DOHH2 (cell line): ENCODE measurements at regions not wholly inside any gene's neighbourhood (a gene's known extent, or its start where the extent isn't known, plus 50 kb on each side); places are given as distances from the start of the nearest gene placed in this dataset.
A peak's percentile ranks its signal among the peaks of the same experiment; 100 is the strongest.

Experiments used
- H3F3A ChIP-seq: fragments of 200-600 bp; sonication (generic), shearing (Covaris generic); 2 replicates; pipeline ENCODE4 v1.6.0; 2016; ENCODE audit warnings: antibody characterized with exemption, mild to moderate bottlenecking; ENCODE audit not compliant: control insufficient read depth, insufficient read depth
- H3K27ac ChIP-seq: fragments of 200-600 bp; sonication (generic); 2 replicates; pipeline ENCODE4 v1.5.1; 2014; ENCODE audit warnings: low read depth, mild to moderate bottlenecking, low read length, moderate library complexity
- H3K27me3 ChIP-seq: fragments of 200-600 bp; sonication (generic); 2 replicates; pipeline ENCODE4 v1.6.1; 2014; ENCODE audit warnings: mild to moderate bottlenecking, low read length, mixed read lengths; ENCODE audit not compliant: control insufficient read depth
- H3K36me3 ChIP-seq: fragments of 200-600 bp; sonication (generic); 2 replicates; pipeline ENCODE4 v1.6.1; 2014; ENCODE audit warnings: mild to moderate bottlenecking, low read length, moderate library complexity, mixed read lengths; ENCODE audit not compliant: control insufficient read depth
- H3K4me1 ChIP-seq: fragments of 200-600 bp; sonication (generic); 2 replicates; pipeline ENCODE4 v1.6.1; 2014; ENCODE audit warnings: mild to moderate bottlenecking, low read length, mixed read lengths; ENCODE audit not compliant: control insufficient read depth
- H3K4me2 ChIP-seq: fragments of 200-600 bp; sonication (generic); 2 replicates; pipeline ENCODE4 v1.6.0; 2014; ENCODE audit warnings: mild to moderate bottlenecking, low read length, moderate library complexity
- H3K4me3 ChIP-seq: fragments of 200-600 bp; sonication (generic); 2 replicates; pipeline ENCODE4 v1.5.1; 2014; ENCODE audit warnings: mild to moderate bottlenecking, low read length, mixed read lengths
- H3K79me2 ChIP-seq: fragments of 200-600 bp; sonication (generic); 2 replicates; pipeline ENCODE4 v1.6.1; 2014; ENCODE audit warnings: mild to moderate bottlenecking, low read length, mixed read lengths; ENCODE audit not compliant: control insufficient read depth
- H3K9me2 ChIP-seq: fragments of 200-600 bp; sonication (generic); replicated peaks from 2 replicates; pipeline ENCODE4 v1.6.1; 2014; ENCODE audit warnings: mild to moderate bottlenecking, low read length, mixed read lengths; ENCODE audit not compliant: control insufficient read depth
- H3K9me3 ChIP-seq: fragments of 200-600 bp; sonication (generic); 2 replicates; pipeline ENCODE4 v1.6.1; 2014; ENCODE audit warnings: antibody characterized with exemption, low read length, mixed read lengths; ENCODE audit not compliant: control insufficient read depth, insufficient read depth
- H4K20me1 ChIP-seq: fragments of 200-600 bp; sonication (generic); 2 replicates; pipeline ENCODE4 v1.6.0; 2014; ENCODE audit warnings: low read depth, mild to moderate bottlenecking, antibody characterized with exemption, low read length, moderate library complexity; ENCODE audit not compliant: control insufficient read depth, insufficient read depth
- EZH2phosphoT487 ChIP-seq: fragments of 200-600 bp; sonication (generic); IDR thresholded peaks from 2 replicates; pipeline ENCODE4 v1.6.1; 2017; ENCODE audit warnings: borderline replicate concordance, mild to moderate bottlenecking, antibody characterized with exemption, low read length, moderate library complexity, mixed read lengths
- TF ChIP-seq, protein P1 (sequence below): fragments of 200-600 bp; sonication (generic); IDR thresholded peaks from one replicate; pipeline ENCODE4 v1.5.1; 2014; ENCODE audit warnings: antibody characterized with exemption, mild to moderate bottlenecking, low read depth, low read length; ENCODE audit not compliant: poor library complexity, severe bottlenecking

DNA sequence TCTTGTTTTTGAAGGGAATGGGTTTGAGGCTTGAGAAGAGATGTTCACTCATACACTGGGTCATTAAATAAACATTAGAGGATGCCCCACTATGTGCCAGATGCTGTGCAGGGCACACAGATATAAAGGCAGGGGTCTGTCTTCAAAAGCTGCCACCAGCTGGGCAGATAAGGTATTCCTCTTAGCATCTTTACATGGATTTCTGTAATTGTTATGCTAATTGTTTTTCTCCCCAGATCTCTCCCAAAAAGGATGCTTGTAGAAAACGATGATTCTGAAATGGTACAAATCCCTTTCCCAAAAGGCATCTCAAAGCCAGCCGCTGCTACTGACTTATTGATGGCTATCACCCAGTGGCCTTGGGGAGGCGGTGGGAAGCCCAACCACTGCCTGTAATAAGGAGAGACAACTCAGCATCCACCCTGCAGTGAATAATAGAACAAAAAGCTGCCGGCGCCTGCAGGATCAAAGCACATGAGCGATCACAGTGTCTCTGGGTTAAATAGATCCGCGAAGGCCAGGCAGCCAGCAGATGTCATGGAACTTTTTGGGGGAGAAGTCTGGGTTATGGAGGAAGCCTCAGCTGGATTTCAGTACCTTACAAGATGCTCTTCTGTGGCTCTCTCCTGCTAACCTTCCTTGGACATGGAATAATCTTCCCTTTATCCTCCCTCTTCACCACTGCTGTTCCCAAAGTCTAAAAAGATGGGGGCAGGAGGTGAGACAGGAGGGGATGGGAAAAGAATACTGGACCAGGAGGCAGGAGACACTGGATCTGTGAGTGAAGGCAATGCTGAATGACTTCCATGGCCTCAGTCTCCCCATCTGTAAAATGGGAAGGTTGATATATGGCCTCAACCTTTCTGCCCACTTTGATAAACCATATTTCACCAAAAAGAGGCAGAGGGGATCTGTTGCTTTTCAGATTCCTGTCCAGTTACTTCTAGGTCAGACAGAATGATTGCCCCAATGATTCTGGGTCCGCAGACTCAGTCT is 54.8 kb upstream of the CD34 start:
- Histone ChIP-seq H3K27ac (no peak overlapping the region), H3K4me2 (no peak overlapping the region), H3F3A (no peaks in the 10 kb centered on the region), H3K9me2 (no peaks in the 10 kb centered on the region), H3K4me1 (peaks cover 10% of the 10 kb centered on the region), H3K4me3 (no peak overlapping the region), H3K9me3 (no peaks in the 10 kb centered on the region), H4K20me1 (no peaks in the 10 kb centered on the region), H3K27me3 (no peaks in the 10 kb centered on the region; the same call in 1 of the 2 replicates), H3K36me3 (no peaks in the 10 kb centered on the region), H3K79me2 (no peaks in the 10 kb centered on the region)
- TF ChIP-seq, protein P1, sequence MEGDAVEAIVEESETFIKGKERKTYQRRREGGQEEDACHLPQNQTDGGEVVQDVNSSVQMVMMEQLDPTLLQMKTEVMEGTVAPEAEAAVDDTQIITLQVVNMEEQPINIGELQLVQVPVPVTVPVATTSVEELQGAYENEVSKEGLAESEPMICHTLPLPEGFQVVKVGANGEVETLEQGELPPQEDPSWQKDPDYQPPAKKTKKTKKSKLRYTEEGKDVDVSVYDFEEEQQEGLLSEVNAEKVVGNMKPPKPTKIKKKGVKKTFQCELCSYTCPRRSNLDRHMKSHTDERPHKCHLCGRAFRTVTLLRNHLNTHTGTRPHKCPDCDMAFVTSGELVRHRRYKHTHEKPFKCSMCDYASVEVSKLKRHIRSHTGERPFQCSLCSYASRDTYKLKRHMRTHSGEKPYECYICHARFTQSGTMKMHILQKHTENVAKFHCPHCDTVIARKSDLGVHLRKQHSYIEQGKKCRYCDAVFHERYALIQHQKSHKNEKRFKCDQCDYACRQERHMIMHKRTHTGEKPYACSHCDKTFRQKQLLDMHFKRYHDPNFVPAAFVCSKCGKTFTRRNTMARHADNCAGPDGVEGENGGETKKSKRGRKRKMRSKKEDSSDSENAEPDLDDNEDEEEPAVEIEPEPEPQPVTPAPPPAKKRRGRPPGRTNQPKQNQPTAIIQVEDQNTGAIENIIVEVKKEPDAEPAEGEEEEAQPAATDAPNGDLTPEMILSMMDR: no peak
- TF ChIP-seq EZH2phosphoT487: no peak

DNA sequence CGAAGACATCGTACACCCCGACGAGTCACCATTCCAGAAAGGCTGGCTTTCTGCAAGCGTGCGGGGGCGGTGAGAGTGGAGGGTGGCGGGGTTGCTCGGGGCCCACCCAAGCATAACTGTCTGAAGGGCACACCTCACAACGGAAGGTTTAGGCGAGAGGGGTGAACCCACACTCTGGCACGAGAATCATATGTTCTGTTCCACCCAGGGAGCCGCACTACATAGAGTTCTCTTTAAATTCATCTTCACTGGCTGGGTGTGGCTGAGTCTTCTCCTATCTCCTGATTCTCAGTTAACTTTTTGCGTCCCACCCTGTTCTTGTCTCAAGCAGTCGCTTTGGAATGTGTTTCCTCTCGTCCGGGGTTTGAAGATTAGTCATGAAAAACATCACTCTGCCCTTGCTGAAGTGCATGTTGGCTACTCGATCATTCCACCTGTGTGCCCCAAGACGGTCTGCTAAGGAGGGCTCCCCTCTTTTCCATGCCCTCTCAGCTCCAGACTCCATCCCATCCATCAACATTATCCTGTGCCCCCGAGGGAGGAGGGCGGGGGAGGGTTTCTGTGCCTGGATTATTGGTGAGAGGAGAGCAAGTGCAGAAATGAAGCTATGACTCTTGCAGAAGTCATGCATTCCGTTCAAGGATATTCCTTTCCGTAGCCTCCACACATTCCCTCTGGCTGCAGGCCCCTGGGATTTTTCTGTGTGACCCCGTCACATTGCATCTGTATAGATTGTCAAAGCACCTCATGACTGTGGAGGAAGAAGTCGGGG is 53.5 kb upstream of the CD34 start:
- Histone ChIP-seq H3K79me2 (no peaks in the 10 kb centered on the region), H3K9me2 (no peaks in the 10 kb centered on the region), H3K4me1 (peaks cover 10% of the 10 kb centered on the region), H3K9me3 (no peaks in the 10 kb centered on the region), H3K27me3 (peaks cover 12% of the 10 kb centered on the region; the same call in 1 of the 2 replicates), H3K36me3 (no peaks in the 10 kb centered on the region), H3F3A (no peaks in the 10 kb centered on the region), H3K27ac (no peak overlapping the region), H4K20me1 (no peaks in the 10 kb centered on the region), H3K4me2 (peak overlapping the region; percentile 64; the same call in 1 of the 2 replicates), H3K4me3 (no peak overlapping the region)
- TF ChIP-seq, protein P1: no peak
- TF ChIP-seq EZH2phosphoT487: no peak

DNA sequence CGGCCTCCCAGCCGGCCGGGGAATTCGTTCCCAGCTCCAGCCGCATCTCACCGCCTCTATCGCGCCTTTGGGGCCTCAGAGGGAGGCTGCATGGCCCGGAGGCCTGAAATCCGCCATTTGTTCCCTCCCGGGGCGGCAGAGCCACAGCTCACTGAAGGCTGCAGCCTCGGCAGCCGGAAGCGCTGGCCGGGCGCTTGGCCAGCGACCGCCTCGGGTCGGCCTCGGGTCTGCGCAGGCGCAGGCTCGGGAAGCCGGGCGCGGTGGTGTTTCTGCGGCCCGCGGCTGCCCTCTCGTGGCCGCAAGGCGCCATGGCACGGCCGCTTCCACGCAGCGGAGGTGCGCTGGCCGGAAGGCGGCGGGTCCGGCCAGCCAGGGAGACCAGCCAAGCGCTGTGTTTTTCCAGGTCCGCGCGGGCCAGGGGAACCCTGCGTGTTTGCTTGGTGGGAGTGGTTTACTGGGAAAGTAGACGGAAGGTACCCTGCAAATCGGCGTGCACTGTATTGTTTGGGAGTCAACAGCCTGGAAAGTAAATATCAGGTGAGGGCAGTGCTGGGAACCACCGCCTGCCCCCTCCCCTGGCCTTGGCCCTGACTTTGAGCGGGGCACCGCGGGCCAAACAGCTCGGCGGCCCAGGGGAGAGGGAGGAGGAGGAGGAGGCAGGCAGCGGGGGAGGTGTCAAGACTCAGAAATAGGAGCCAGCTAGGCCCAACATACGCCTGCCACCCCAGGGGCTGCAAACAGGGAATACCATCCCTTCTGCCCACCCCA is 52.7 kb upstream of the CD34 start:
- H3K27me3 ChIP-seq: peaks cover 16% of the 10 kb centered on the region; the same call in 1 of the 2 replicates
- no peaks in the 10 kb centered on the region for H4K20me1 ChIP-seq
- H3K36me3 ChIP-seq: no peaks in the 10 kb centered on the region
- H3K79me2 ChIP-seq: no peaks in the 10 kb centered on the region
- H3K9me3 ChIP-seq: no peaks in the 10 kb centered on the region
- peaks cover 10% of the 10 kb centered on the region for H3K4me1 ChIP-seq
- H3K4me2 ChIP-seq: peak overlapping the region; percentile 64
- no peaks in the 10 kb centered on the region for H3F3A ChIP-seq
- peak overlapping the region; percentile 71 for H3K4me3 ChIP-seq
- H3K27ac ChIP-seq: no peak overlapping the region
- no peak for TF ChIP-seq EZH2phosphoT487
- TF ChIP-seq, protein P1: peak; percentile 94
- no peaks in the 10 kb centered on the region for H3K9me2 ChIP-seq
